ENCODE measurements at regions not wholly inside any gene's neighbourhood (a gene's known extent, or its start where the extent isn't known, plus 50 kb on each side); places are given as distances from the start of the nearest gene placed in this dataset.

- intact Hi-C loops (cut with DNase I, micrococcal nuclease) = no loop called here
- no peak for ATAC-seq
- DNase-seq = no peak
Measured at GRCh38 chr4:33532821-33533220, 2711.5 kb downstream of the ARAP2 start.

- intact Hi-C loops (cut with DNase I, micrococcal nuclease) = no loop called here
- DNase-seq = no peak
- ATAC-seq = no peak
Measured at GRCh38 chr4:33536898-33537297, 2707.4 kb downstream of the ARAP2 start.

- intact Hi-C loops (cut with DNase I, micrococcal nuclease) = no loop called here
- no peak for DNase-seq
- no peak for ATAC-seq
Measured at GRCh38 chr4:33537527-33537926, 2706.8 kb downstream of the ARAP2 start.

- DNase-seq = no peak
- ATAC-seq = no peak
- intact Hi-C loops (cut with DNase I, micrococcal nuclease) = no loop called here
Measured at GRCh38 chr4:33543941-33544450, 2700.3 kb downstream of the ARAP2 start.

GRCh38 chr4:33551244-33551643, 2693.1 kb downstream of the ARAP2 start:
- ATAC-seq (no peak), DNase-seq (no peak)
- intact Hi-C loops (cut with DNase I, micrococcal nuclease) = no loop called here

GRCh38 chr4:33561259-33561658, 2683.1 kb downstream of the ARAP2 start:
- intact Hi-C loops (cut with DNase I, micrococcal nuclease) = no loop called here
- DNase-seq (no peak), ATAC-seq (no peak)

- ATAC-seq = no peak
- intact Hi-C loops (cut with DNase I, micrococcal nuclease) = no loop called here
- DNase-seq = no peak
Measured at GRCh38 chr4:33566649-33567048, 2677.7 kb downstream of the ARAP2 start.

- ATAC-seq (no peak), DNase-seq (no peak)
- intact Hi-C loops (cut with DNase I, micrococcal nuclease) = no loop called here
Measured at GRCh38 chr4:33577791-33578190, 2666.5 kb downstream of the ARAP2 start.

GRCh38 chr4:33579951-33580350, 2664.4 kb downstream of the ARAP2 start:
- DNase-seq (no peak), ATAC-seq (no peak)
- intact Hi-C loops (cut with DNase I, micrococcal nuclease) = no loop called here

GRCh38 chr4:33592701-33593100, 2651.6 kb downstream of the ARAP2 start:
- no peak for DNase-seq
- intact Hi-C loops (cut with DNase I, micrococcal nuclease) = no loop called here
- no peak for ATAC-seq

- intact Hi-C loops (cut with DNase I, micrococcal nuclease) = no loop called here
- ATAC-seq = no peak
- no peak for DNase-seq
Measured at GRCh38 chr4:33606951-33607350, 2637.4 kb downstream of the ARAP2 start.

GRCh38 chr4:33616121-33616520, 2628.2 kb downstream of the ARAP2 start:
- DNase-seq (no peak), ATAC-seq (no peak)
- intact Hi-C loops (cut with DNase I, micrococcal nuclease) = no loop called here

GRCh38 chr4:33625748-33626147, 2618.6 kb downstream of the ARAP2 start:
- intact Hi-C loops (cut with DNase I, micrococcal nuclease) = no loop called here
- no peak for ATAC-seq
- no peak for DNase-seq

- DNase-seq (no peak), ATAC-seq (no peak)
- intact Hi-C loops (cut with DNase I, micrococcal nuclease) = no loop called here
Measured at GRCh38 chr4:33626221-33626620, 2618.1 kb downstream of the ARAP2 start.

GRCh38 chr4:33628296-33628695, 2616.0 kb downstream of the ARAP2 start:
- DNase-seq = no peak
- intact Hi-C loops (cut with DNase I, micrococcal nuclease) = no loop called here
- ATAC-seq = no peak

GRCh38 chr4:33649015-33649414, 2595.3 kb downstream of the ARAP2 start:
- no peak for ATAC-seq
- no peak for DNase-seq
- intact Hi-C loops (cut with DNase I, micrococcal nuclease) = no loop called here

GRCh38 chr4:33649471-33649870, 2594.8 kb downstream of the ARAP2 start:
- no peak for ATAC-seq
- intact Hi-C loops (cut with DNase I, micrococcal nuclease) = no loop called here
- DNase-seq = no peak

- no peak for DNase-seq
- ATAC-seq = no peak
- intact Hi-C loops (cut with DNase I, micrococcal nuclease) = no loop called here
Measured at GRCh38 chr4:33650036-33650435, 2594.3 kb downstream of the ARAP2 start.

- ATAC-seq (no peak), DNase-seq (no peak)
- intact Hi-C loops (cut with DNase I, micrococcal nuclease) = no loop called here
Measured at GRCh38 chr4:33658971-33659370, 2585.3 kb downstream of the ARAP2 start.

- DNase-seq (no peak), ATAC-seq (no peak)
- intact Hi-C loops (cut with DNase I, micrococcal nuclease) = no loop called here
Measured at GRCh38 chr4:33661636-33662035, 2582.7 kb downstream of the ARAP2 start.

GRCh38 chr4:33685939-33686338, 2558.4 kb downstream of the ARAP2 start:
- DNase-seq = no peak
- intact Hi-C loops (cut with DNase I, micrococcal nuclease) = no loop called here
- ATAC-seq = no peak

- intact Hi-C loops (cut with DNase I, micrococcal nuclease) = no loop called here
- ATAC-seq (no peak), DNase-seq (no peak)
Measured at GRCh38 chr4:33696041-33696440, 2548.3 kb downstream of the ARAP2 start.
